H1 (cell line): ENCODE measurements at regions not wholly inside any gene's neighbourhood (a gene's known extent, or its start where the extent isn't known, plus 50 kb on each side); places are given as distances from the start of the nearest gene placed in this dataset.

Experiments used
- CTCF ChIA-PET: fragments of 300-600 bp; sonication (Branson Sonifier 250); formaldehyde crosslinking; loops from one replicate; lab custom pipeline; 2021; ENCODE audit not compliant: partially characterized antibody; lab: Charles Lee
- POLR2A ChIA-PET: fragments of 300-600 bp; sonication (Branson Sonifier 250); formaldehyde crosslinking; loops from one replicate; lab custom pipeline; 2021; ENCODE audit warnings: inconsistent platforms; ENCODE audit not compliant: partially characterized antibody; lab: Charles Lee
- DNase-seq, 2 experiments: peaks; one replicate each; pipeline versions ENCODE4 v3.0.0 to v3.0.0-alpha.2; 2010 to 2022; ENCODE audit warnings: low spot score in 2 of 2, low read depth in 1 of 2, mixed read lengths in 1 of 2
- FAIRE-seq: peaks from 2 replicates; lab custom pipeline; 2011; peaks lifted over from hg19 to GRCh38; lab: Jason Lieb, UNC
- H2AFZ ChIP-seq: 2 replicates; pipeline ENCODE4 v1.8.1; 2012; ENCODE audit warnings: low read length, inconsistent platforms
- H2AK5ac ChIP-seq: 2 replicates; pipeline ENCODE4 v1.6.1; 2013; ENCODE audit warnings: low read depth, low read length
- H2BK120ac ChIP-seq: replicated peaks from 2 replicates; pipeline ENCODE3; 2013; ENCODE audit warnings: low read depth, low read length, inconsistent platforms
- H2BK12ac ChIP-seq: 2 replicates; pipeline ENCODE4 v1.6.1; 2013; ENCODE audit warnings: low read depth, low read length
- H2BK15ac ChIP-seq: 2 replicates; pipeline ENCODE4 v1.6.1; 2013; ENCODE audit warnings: low read length
- H2BK20ac ChIP-seq: 2 replicates; pipeline ENCODE4 v1.6.1; 2013; ENCODE audit warnings: low read length
- H2BK5ac ChIP-seq: 2 replicates; pipeline ENCODE4 v1.6.1; 2013; ENCODE audit warnings: low read depth, low read length
- H3K14ac ChIP-seq: 2 replicates; pipeline ENCODE4 v1.6.1; 2013; ENCODE audit warnings: inconsistent platforms; ENCODE audit not compliant: insufficient read length
- H3K18ac ChIP-seq: 2 replicates; pipeline ENCODE4 v1.6.1; 2013; ENCODE audit warnings: low read length; ENCODE audit errors: extremely low read depth
- H3K23ac ChIP-seq: 2 replicates; pipeline ENCODE4 v1.6.1; 2013; ENCODE audit warnings: inconsistent platforms; ENCODE audit not compliant: insufficient read length
- H3K23me2 ChIP-seq: 2 replicates; pipeline ENCODE4 v1.6.1; 2013; ENCODE audit warnings: low read depth, low read length
- H3K27ac ChIP-seq: 2 replicates; pipeline ENCODE4 v1.6.1; 2011; ENCODE audit warnings: low read depth, low read length, inconsistent platforms
- H3K27me3 ChIP-seq, 4 experiments: replicated peaks in 1 of 4; 1 replicate in 1 of 4; 2 replicates in 3 of 4; pipeline versions ENCODE4 v1.6.1 to v1.8.1; 2011 to 2013; ENCODE audit warnings: low read length in 3 of 4, mild to moderate bottlenecking in 3 of 4, inconsistent platforms in 2 of 4, mixed read lengths in 2 of 4, moderate library complexity in 1 of 4; ENCODE audit not compliant: control insufficient read depth in 3 of 4, insufficient read depth in 3 of 4; ENCODE audit errors: extremely low read depth in 1 of 4
- H3K36me3 ChIP-seq, 4 experiments: 2 replicates each; pipeline versions ENCODE4 v1.6.1 to v1.8.1; 2011 to 2013; ENCODE audit warnings: mild to moderate bottlenecking in 4 of 4, low read length in 3 of 4, moderate library complexity in 2 of 4, control low read depth in 1 of 4, inconsistent platforms in 1 of 4; ENCODE audit not compliant: insufficient read depth in 4 of 4, control insufficient read depth in 2 of 4
- H3K4ac ChIP-seq: replicated peaks from 2 replicates; pipeline ENCODE3; 2013; ENCODE audit warnings: low read length, low read depth, mixed read lengths, inconsistent platforms; ENCODE audit not compliant: insufficient read length
- H3K4me1 ChIP-seq, 4 experiments: replicated peaks in 1 of 4; 1 replicate in 1 of 4; 2 replicates in 3 of 4; pipeline versions ENCODE4 v1.6.1 to v1.8.1; 2011 to 2013; ENCODE audit warnings: low read length in 3 of 4, inconsistent platforms in 2 of 4, mixed read lengths in 1 of 4; ENCODE audit not compliant: insufficient read depth in 4 of 4, control insufficient read depth in 3 of 4
- H3K4me2 ChIP-seq, 2 experiments: 2 replicates each; pipeline versions ENCODE4 v1.6.1 to v1.8.1; 2011 to 2013; ENCODE audit warnings: low read depth in 2 of 2, low read length in 2 of 2, control low read depth in 1 of 2, inconsistent platforms in 1 of 2, mild to moderate bottlenecking in 1 of 2; ENCODE audit not compliant: insufficient read depth in 1 of 2
- H3K4me3 ChIP-seq, 4 experiments: fragments of 200-600, 300-600 bp in 1 of 4; sonication (generic), shearing (Covaris generic), sonication (Bioruptor Twin) in 1 of 4; 2 replicates each; pipeline versions ENCODE4 v1.5.1 to v1.8.1; 2011 to 2016; ENCODE audit warnings: low read length in 4 of 4, low read depth in 3 of 4, control low read depth in 2 of 4, inconsistent platforms in 2 of 4, mild to moderate bottlenecking in 2 of 4, mixed read lengths in 1 of 4, moderate library complexity in 1 of 4; ENCODE audit not compliant: insufficient read depth in 2 of 4; ENCODE audit errors: extremely low read depth in 1 of 4
- H3K56ac ChIP-seq: replicated peaks from 2 replicates; pipeline ENCODE3; 2013; ENCODE audit warnings: low read depth, mild to moderate bottlenecking, mixed read lengths, low read length, inconsistent platforms; ENCODE audit not compliant: insufficient read length
- H3K79me1 ChIP-seq: 2 replicates; pipeline ENCODE4 v1.6.1; 2013; ENCODE audit warnings: low read depth, low read length, control low read depth
- H3K79me2 ChIP-seq, 2 experiments: 2 replicates each; pipeline versions ENCODE4 v1.6.1 to v1.8.1; 2012 to 2013; ENCODE audit warnings: low read length in 2 of 2, mild to moderate bottlenecking in 2 of 2, inconsistent platforms in 1 of 2; ENCODE audit not compliant: insufficient read depth in 2 of 2, control insufficient read depth in 1 of 2
- H3K9ac ChIP-seq, 4 experiments: replicated peaks in 1 of 4; 1 replicate in 1 of 4; 2 replicates in 3 of 4; pipeline versions ENCODE4 v1.6.1 to v1.8.1; 2011 to 2013; ENCODE audit warnings: low read depth in 3 of 4, low read length in 3 of 4, control low read depth in 2 of 4, mild to moderate bottlenecking in 2 of 4, moderate library complexity in 2 of 4, inconsistent platforms in 1 of 4; ENCODE audit errors: extremely low read depth in 1 of 4
- H3K9me3 ChIP-seq, 2 experiments: 2 replicates each; pipeline versions ENCODE4 v1.6.1 to v1.8.1; 2012 to 2013; ENCODE audit warnings: mild to moderate bottlenecking in 2 of 2, moderate library complexity in 2 of 2, control low read depth in 1 of 2, inconsistent platforms in 1 of 2, low read depth in 1 of 2, low read length in 1 of 2, mixed read lengths in 1 of 2; ENCODE audit not compliant: insufficient read depth in 2 of 2
- H4K20me1 ChIP-seq, 2 experiments: replicated peaks in 1 of 2; 2 replicates each; pipeline versions ENCODE3 to v1.8.1; 2011 to 2013; ENCODE audit warnings: inconsistent platforms in 2 of 2, low read length in 2 of 2, mild to moderate bottlenecking in 1 of 2; ENCODE audit not compliant: insufficient read depth in 2 of 2, control insufficient read depth in 1 of 2
- H4K5ac ChIP-seq: 2 replicates; pipeline ENCODE4 v1.6.1; 2013; ENCODE audit warnings: low read length, low read depth, mixed read lengths, inconsistent platforms; ENCODE audit not compliant: insufficient read length
- H4K8ac ChIP-seq: 2 replicates; pipeline ENCODE4 v1.8.0; 2013; ENCODE audit warnings: mild to moderate bottlenecking, moderate library complexity, low read length, inconsistent platforms; ENCODE audit not compliant: insufficient read depth; ENCODE audit errors: extremely low read depth
- H4K91ac ChIP-seq: replicated peaks from 2 replicates; pipeline ENCODE3; 2013; ENCODE audit warnings: low read length, mixed read lengths, inconsistent platforms; ENCODE audit not compliant: insufficient read length
- CTBP2 ChIP-seq: IDR thresholded peaks from 2 replicates; pipeline ENCODE4 v1.7.0; 2011; ENCODE audit warnings: borderline replicate concordance, mild to moderate bottlenecking, moderate library complexity, mixed read lengths, low read length; ENCODE audit not compliant: insufficient read depth, insufficient read length
- SIN3A ChIP-seq, 2 experiments: IDR thresholded peaks in 1 of 2; conservative IDR thresholded peaks in 1 of 2; 2 replicates each; pipeline ENCODE4 v1.6.1; 2011 to 2012; ENCODE audit warnings: low read length in 2 of 2, improper control_type of control experiment in 1 of 2, low read depth in 1 of 2, mild to moderate bottlenecking in 1 of 2
- WGBS, 2 experiments: shearing (Covaris generic) in 1 of 2; methylation state at CpG; one replicate each; pipeline versions ENCODE4 v1.1.6 to v1.1.7; 2013 to 2015; ENCODE audit warnings: low lambda C conversion rate in 2 of 2, mixed read lengths in 2 of 2, inconsistent platforms in 1 of 2, low coverage in 1 of 2, missing lambda C conversion rate in 1 of 2; ENCODE audit not compliant: insufficient replicate concordance in 2 of 2, insufficient coverage in 1 of 2, insufficient read length in 1 of 2; ENCODE audit errors: extremely low coverage in 1 of 2, missing lambda C conversion rate in 1 of 2; 5-methylcytosine and 5-hydroxymethylcytosine counted together
- TF ChIP-seq, protein P1 (sequence below): IDR thresholded peaks from 2 replicates; pipeline ENCODE4 v1.6.1; 2012; ENCODE audit warnings: low read length, inconsistent platforms

DNA sequence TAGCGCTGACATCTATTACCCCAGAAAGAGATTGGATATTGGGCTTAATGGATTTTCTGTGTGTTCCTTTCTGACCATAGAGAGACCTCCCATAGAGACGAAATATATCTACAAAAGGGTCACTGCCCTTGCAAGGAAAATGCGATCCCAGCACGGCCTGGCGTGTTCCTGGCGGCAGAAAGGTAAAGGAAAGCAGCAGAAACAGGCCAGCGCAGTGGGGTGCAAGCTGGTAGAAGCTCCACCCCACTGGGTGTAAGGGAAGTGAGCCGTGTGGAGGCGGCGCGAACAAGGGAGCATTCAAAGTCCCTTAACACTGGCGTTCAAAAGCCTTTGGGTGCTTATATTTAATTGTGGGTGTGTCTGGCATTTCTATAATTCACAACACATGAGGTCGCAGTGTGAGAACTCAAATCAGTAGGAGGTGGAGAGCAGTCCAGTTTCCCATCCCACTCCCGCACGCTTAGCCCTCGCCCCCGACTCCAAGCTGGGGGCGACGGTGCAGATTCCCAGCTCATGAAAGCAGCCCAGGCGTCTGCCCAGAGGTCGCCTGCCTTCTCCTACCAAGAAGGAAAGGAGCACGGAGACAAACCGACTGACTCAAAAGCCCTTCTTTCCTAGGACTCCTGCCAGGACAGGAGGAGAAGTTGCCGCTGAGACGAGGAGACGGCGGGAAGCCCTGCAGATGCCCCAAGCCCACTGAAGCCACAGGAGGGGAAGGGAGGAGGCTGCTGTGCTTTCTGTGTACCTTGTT lies 478.4 kb downstream of the FOXO1 start:
- DNase-seq: no peak
- CTCF ChIA-PET: interaction anchor here (0.9 kb wide), 1 partner anchor 47 kb away, joined by 3 read pairs; no protein-coding TSS in a partner anchor
- H3K79me2 ChIP-seq: no peaks in the 10 kb centered on the region
- H4K20me1 ChIP-seq: no peaks in the 10 kb centered on the region
- H3K23me2 ChIP-seq: no peaks in the 10 kb centered on the region
- H3K18ac ChIP-seq: peak overlapping the region; percentile 28
- 88% methylated on average over 26 of the region's 27 CpGs; no CpG with 5 or more reads in 1 of the 2 experiments for WGBS, 2 experiments
- no peak overlapping the region for H3K4me2 ChIP-seq
- no peak overlapping the region for H3K4me3 ChIP-seq
- no peaks in the 10 kb centered on the region for H3K79me1 ChIP-seq
- H3K27ac ChIP-seq: no peak overlapping the region
- H2BK20ac ChIP-seq: no peak overlapping the region
- H2BK15ac ChIP-seq: no peak overlapping the region
- H4K5ac ChIP-seq: no peak overlapping the region
- no peak overlapping the region for H4K91ac ChIP-seq
- no peak overlapping the region for H2BK120ac ChIP-seq
- H2AK5ac ChIP-seq: no peak overlapping the region
- no peak overlapping the region for H2BK5ac ChIP-seq
- H3K56ac ChIP-seq: no peak overlapping the region
- H3K27me3 ChIP-seq: no peaks in the 10 kb centered on the region; a peak in 1 of 7 replicates
- no peak for FAIRE-seq
- no peaks in the 10 kb centered on the region for H3K36me3 ChIP-seq
- 0 out of 2 replicates have a peak overlapping the region, but pooled peaks have one; percentile 6 for H2AFZ ChIP-seq
- POLR2A ChIA-PET: no interaction called here
- H3K14ac ChIP-seq: no peak overlapping the region
- no peak overlapping the region for H3K4ac ChIP-seq
- H4K8ac ChIP-seq: no peak overlapping the region
- H3K4me1 ChIP-seq: peaks cover 0 to 10% (median 2%) of the 10 kb centered on the region in 4 experiments; a peak in 2 of 7 replicates
- no peak overlapping the region for H3K9ac ChIP-seq
- no peak overlapping the region for H3K23ac ChIP-seq
- H3K9me3 ChIP-seq: no peaks in the 10 kb centered on the region
- peak overlapping the region; percentile 39; the same call in 1 of the 2 replicates for H2BK12ac ChIP-seq
- TF ChIP-seq CTBP2: no peak
- TF ChIP-seq SIN3A (conservative IDR thresholded peaks at IDR 0.05 in 1 of 2, IDR thresholded peaks at IDR 0.05 in 1 of 2; ENCODE audit: low read depth in 1 of 2, low read length in 2 of 2): no peak
- TF ChIP-seq, protein P1, sequence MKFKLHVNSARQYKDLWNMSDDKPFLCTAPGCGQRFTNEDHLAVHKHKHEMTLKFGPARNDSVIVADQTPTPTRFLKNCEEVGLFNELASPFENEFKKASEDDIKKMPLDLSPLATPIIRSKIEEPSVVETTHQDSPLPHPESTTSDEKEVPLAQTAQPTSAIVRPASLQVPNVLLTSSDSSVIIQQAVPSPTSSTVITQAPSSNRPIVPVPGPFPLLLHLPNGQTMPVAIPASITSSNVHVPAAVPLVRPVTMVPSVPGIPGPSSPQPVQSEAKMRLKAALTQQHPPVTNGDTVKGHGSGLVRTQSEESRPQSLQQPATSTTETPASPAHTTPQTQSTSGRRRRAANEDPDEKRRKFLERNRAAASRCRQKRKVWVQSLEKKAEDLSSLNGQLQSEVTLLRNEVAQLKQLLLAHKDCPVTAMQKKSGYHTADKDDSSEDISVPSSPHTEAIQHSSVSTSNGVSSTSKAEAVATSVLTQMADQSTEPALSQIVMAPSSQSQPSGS: no peak
